ENCODE measurements at regions not wholly inside any gene's neighbourhood (a gene's known extent, or its start where the extent isn't known, plus 50 kb on each side); places are given as distances from the start of the nearest gene placed in this dataset.

- TF ChIP-seq GTF2F1 (IDR thresholded peaks at IDR 0.05; ENCODE audit: low read length) = no peak
- no peak overlapping the region for H3K4me3 ChIP-seq (replicated peaks in 1 of 3; ENCODE audit: insufficient read depth in 1 of 3, low read depth in 2 of 3, low read length in 3 of 3)
- H3K27ac ChIP-seq (ENCODE audit: extremely low read length, insufficient read depth, low read length) = no peak overlapping the region
- H3K36me3 ChIP-seq (replicated peaks in 1 of 2; ENCODE audit: control insufficient read depth in 1 of 2, insufficient read depth in 2 of 2, low read length in 2 of 2) = no peaks in the 10 kb centered on the region
- no peak overlapping the region for H3K4me2 ChIP-seq (ENCODE audit: low read depth, low read length)
- ATAC-seq = no peak
- H3K4me1 ChIP-seq (ENCODE audit: insufficient read depth, low read length) = peaks cover 15% of the 10 kb centered on the region
- no peak for FAIRE-seq
- intact Hi-C loops (cut with micrococcal nuclease; ENCODE audit: unreplicated experiment) = no loop called here
- in situ Hi-C loops (cut with HindIII; ENCODE audit: extremely low pct_ligation_motif_present, low pct_unique_long_range_greater_than_20kb) = loop anchor here (25.0 kb wide), 1 partner anchor 933 kb away; no protein-coding TSS in a partner anchor
- POLR2A ChIA-PET = no interaction called here
- no peaks in the 10 kb centered on the region; a peak in 1 of 5 replicates for H3K27me3 ChIP-seq (ENCODE audit: control insufficient read depth in 1 of 2, insufficient read depth in 2 of 2, low read length in 2 of 2)
- no peaks in the 10 kb centered on the region for H3K79me2 ChIP-seq (ENCODE audit: insufficient read depth, low read length)
- no peak overlapping the region for H2AFZ ChIP-seq (ENCODE audit: low read length)
- CTCF ChIA-PET (ENCODE audit: low intra/inter-chr PET ratio, low total read pairs) = no interaction called here
- no peaks in the 10 kb centered on the region for H4K20me1 ChIP-seq (ENCODE audit: insufficient read depth, low read length)
- no peak for DNase-seq (ENCODE audit: low spot score)
- no peaks in the 10 kb centered on the region for H3K9me3 ChIP-seq (ENCODE audit: low read length)
- H3K9ac ChIP-seq (ENCODE audit: insufficient read depth, low read depth, low read length) = no peak overlapping the region
- BruUV-seq (replicated peaks) = no TSS peak
These were observed 248.3 kb upstream of the TBL1XR1 start for GRCh38 chr3:177445549-177445948.

- Histone ChIP-seq H2AFZ (ENCODE audit: low read length) (no peak overlapping the region), H3K36me3 (replicated peaks in 1 of 2; ENCODE audit: control insufficient read depth in 1 of 2, insufficient read depth in 2 of 2, low read length in 2 of 2) (no peaks in the 10 kb centered on the region), H3K27me3 (ENCODE audit: control insufficient read depth in 1 of 2, insufficient read depth in 2 of 2, low read length in 2 of 2) (no peaks in the 10 kb centered on the region), H3K79me2 (ENCODE audit: insufficient read depth, low read length) (no peaks in the 10 kb centered on the region), H3K4me1 (ENCODE audit: insufficient read depth, low read length) (peaks cover 21% of the 10 kb centered on the region), H3K9me3 (ENCODE audit: low read length) (no peaks in the 10 kb centered on the region), H3K9ac (ENCODE audit: insufficient read depth, low read depth, low read length) (no peak overlapping the region), H3K4me3 (replicated peaks in 1 of 3; ENCODE audit: insufficient read depth in 1 of 3, low read depth in 2 of 3, low read length in 3 of 3) (no peak overlapping the region), H4K20me1 (ENCODE audit: insufficient read depth, low read length) (no peaks in the 10 kb centered on the region), H3K4me2 (ENCODE audit: low read depth, low read length) (no peak overlapping the region), H3K27ac (ENCODE audit: extremely low read length, insufficient read depth, low read length) (no peak overlapping the region)
- TF ChIP-seq POLR2AphosphoS5 (IDR thresholded peaks at IDR 0.05; ENCODE audit: low read depth, low read length) = no peak
- no peak for TF ChIP-seq KLF16 (CRISPR knock-in tag; IDR thresholded peaks at IDR 0.05)
- no peak for TF ChIP-seq RFX5 (IDR thresholded peaks at IDR 0.05; ENCODE audit: low read depth, low read length)
- no peak for TF ChIP-seq IKZF1 (IDR thresholded peaks at IDR 0.05)
- TF ChIP-seq NRL (CRISPR knock-in tag; IDR thresholded peaks at IDR 0.05; ENCODE audit: borderline replicate concordance) = no peak
- TF ChIP-seq ZC3H4 (CRISPR knock-in tag; IDR thresholded peaks at IDR 0.05; ENCODE audit: borderline replicate concordance) = no peak
- no peak for TF ChIP-seq ZNF333 (CRISPR knock-in tag; IDR thresholded peaks at IDR 0.05; ENCODE audit: borderline replicate concordance)
- TF ChIP-seq ZBTB42 (CRISPR knock-in tag; IDR thresholded peaks at IDR 0.05) = no peak
- TF ChIP-seq HCFC1 (IDR thresholded peaks at IDR 0.05; ENCODE audit: low read depth, low read length) = no peak
- TF ChIP-seq KMT2A (CRISPR knock-in tag; IDR thresholded peaks at IDR 0.05) = no peak
- TF ChIP-seq CBX5 (CRISPR knock-in tag; IDR thresholded peaks at IDR 0.05; ENCODE audit: borderline replicate concordance) = no peak
- TF ChIP-seq ZNF558 (CRISPR knock-in tag; IDR thresholded peaks at IDR 0.05; ENCODE audit: borderline replicate concordance) = no peak
- TF ChIP-seq PRDM4 (CRISPR knock-in tag; IDR thresholded peaks at IDR 0.05; ENCODE audit: borderline replicate concordance) = no peak
- TF ChIP-seq SKIL (CRISPR knock-in tag; IDR thresholded peaks at IDR 0.05; ENCODE audit: borderline replicate concordance) = no peak
- no peak for TF ChIP-seq ZMAT3 (CRISPR knock-in tag; conservative IDR thresholded peaks at IDR 0.05)
- TF ChIP-seq HIVEP1 (CRISPR knock-in tag; IDR thresholded peaks at IDR 0.05) = no peak
- no peak for FAIRE-seq
- BruUV-seq (replicated peaks) = no TSS peak
- 23% methylated on average over 6 of the region's 6 CpGs for WGBS (ENCODE audit: low lambda C conversion rate)
- CTCF ChIA-PET (ENCODE audit: low intra/inter-chr PET ratio, low total read pairs) = no interaction called here
- intact Hi-C loops (cut with micrococcal nuclease; ENCODE audit: unreplicated experiment) (no loop called here), in situ Hi-C loops (cut with HindIII; ENCODE audit: extremely low pct_ligation_motif_present, low pct_unique_long_range_greater_than_20kb) (loop anchor here (25.0 kb wide), 1 partner anchor 934 kb away; no protein-coding TSS in a partner anchor)
- no peak for DNase-seq (ENCODE audit: low spot score)
- no peak for ATAC-seq
- POLR2A ChIA-PET = no interaction called here
These were observed 248.9 kb upstream of the TBL1XR1 start for GRCh38 chr3:177446165-177446601.
